Fibroblast of lung (primary cell): ENCODE measurements at regions not wholly inside any gene's neighbourhood (a gene's known extent, or its start where the extent isn't known, plus 50 kb on each side); places are given as distances from the start of the nearest gene placed in this dataset.

ENCODE experiments used
- DNase-seq, 2 donors: peaks; one replicate each; pipeline versions ENCODE4 v3.0.0 to v3.0.0-alpha.2; 2010; ENCODE audit warnings: low read depth in 2 of 2
- H2AFZ ChIP-seq: 2 replicates; pipeline ENCODE4 v1.5.1; 2012; ENCODE audit warnings: low read length, control low read depth, inconsistent platforms
- H3K27ac ChIP-seq: 2 replicates; pipeline ENCODE4 v1.5.1; 2011; ENCODE audit warnings: low read length, control low read depth; ENCODE audit not compliant: insufficient read depth
- H3K27me3 ChIP-seq: 2 replicates; pipeline ENCODE4 v1.5.1; 2011; ENCODE audit warnings: mild to moderate bottlenecking, low read length; ENCODE audit not compliant: control insufficient read depth, insufficient read depth
- H3K36me3 ChIP-seq: 2 replicates; pipeline ENCODE4 v1.5.1; 2011; ENCODE audit warnings: low read length; ENCODE audit not compliant: control insufficient read depth, insufficient read depth
- H3K4me1 ChIP-seq: 2 replicates; pipeline ENCODE4 v1.5.1; 2011; ENCODE audit warnings: low read length; ENCODE audit not compliant: control insufficient read depth, insufficient read depth; ENCODE audit errors: extremely low read depth
- H3K4me2 ChIP-seq: 2 replicates; pipeline ENCODE4 v1.5.1; 2011; ENCODE audit warnings: low read length, control low read depth; ENCODE audit not compliant: insufficient read depth; ENCODE audit errors: extremely low read depth
- H3K4me3 ChIP-seq, 4 experiments: fragments of 200-600 bp in 1 of 4; sonication (generic) in 1 of 4; replicated peaks in 1 of 4; 2 replicates each; pipeline ENCODE4 v1.5.1; 2011 to 2016; ENCODE audit warnings: low read length in 4 of 4, low read depth in 3 of 4, mild to moderate bottlenecking in 3 of 4, control low read depth in 2 of 4, inconsistent platforms in 1 of 4, mixed read lengths in 1 of 4; ENCODE audit not compliant: insufficient read depth in 1 of 4; ENCODE audit errors: control extremely low read depth in 1 of 4
- H3K79me2 ChIP-seq: 2 replicates; pipeline ENCODE4 v1.5.1; 2012; ENCODE audit warnings: mild to moderate bottlenecking, low read length, inconsistent platforms; ENCODE audit not compliant: control insufficient read depth, insufficient read depth
- H3K9ac ChIP-seq: 2 replicates; pipeline ENCODE4 v1.5.1; 2011; ENCODE audit warnings: mild to moderate bottlenecking, low read length, control low read depth; ENCODE audit not compliant: insufficient read depth
- H3K9me3 ChIP-seq: 2 replicates; pipeline ENCODE4 v1.5.1; 2012; ENCODE audit warnings: low read depth, low read length; ENCODE audit not compliant: control insufficient read depth, insufficient read depth
- H4K20me1 ChIP-seq: 2 replicates; pipeline ENCODE4 v1.5.1; 2011; ENCODE audit warnings: low read length; ENCODE audit not compliant: control insufficient read depth, insufficient read depth; ENCODE audit errors: extremely low read depth
- CTCF ChIP-seq, 2 donors: IDR thresholded peaks in 1 of 2; conservative IDR thresholded peaks in 1 of 2; 1 replicate in 1 of 2; 2 replicates in 1 of 2; pipeline ENCODE4 v1.5.1; 2011 to 2012; ENCODE audit warnings: low read length in 2 of 2, control low read depth in 1 of 2, inconsistent platforms in 1 of 2, low read depth in 1 of 2, mild to moderate bottlenecking in 1 of 2
- EZH2 ChIP-seq: IDR thresholded peaks from 2 replicates; pipeline ENCODE4 v1.5.1; 2012; ENCODE audit warnings: low read length, control low read depth, mild to moderate bottlenecking; ENCODE audit errors: missing control alignments

GRCh38 chr16:60346256-60346655, 1612.1 kb upstream of the GOT2 start:
- no peak overlapping the region for H3K4me2 ChIP-seq
- H3K27ac ChIP-seq, result no peak overlapping the region
- no peak overlapping the region for H2AFZ ChIP-seq
- no peaks in the 10 kb centered on the region for H3K36me3 ChIP-seq
- H3K4me3 ChIP-seq, result no peak overlapping the region
- H4K20me1 ChIP-seq, result no peaks in the 10 kb centered on the region
- H3K4me1 ChIP-seq, result no peaks in the 10 kb centered on the region
- no peaks in the 10 kb centered on the region for H3K9me3 ChIP-seq
- H3K79me2 ChIP-seq, result no peaks in the 10 kb centered on the region
- DNase-seq, result no peak
- TF ChIP-seq EZH2 (no peak), CTCF (conservative IDR thresholded peaks at IDR 0.05 in 1 of 2, IDR thresholded peaks at IDR 0.05 in 1 of 2; ENCODE audit: low read depth in 1 of 2, low read length in 2 of 2) (no peak)
- H3K9ac ChIP-seq, result no peak overlapping the region
- H3K27me3 ChIP-seq, result no peaks in the 10 kb centered on the region

GRCh38 chr16:60337671-60338070, 1603.6 kb upstream of the GOT2 start:
- no peak for DNase-seq
- Histone ChIP-seq H3K9ac (no peak overlapping the region), H4K20me1 (no peaks in the 10 kb centered on the region), H3K4me2 (no peak overlapping the region), H3K27ac (no peak overlapping the region), H3K36me3 (no peaks in the 10 kb centered on the region), H3K27me3 (no peaks in the 10 kb centered on the region), H3K4me3 (no peak overlapping the region), H3K9me3 (no peaks in the 10 kb centered on the region), H3K79me2 (no peaks in the 10 kb centered on the region), H3K4me1 (no peaks in the 10 kb centered on the region), H2AFZ (no peak overlapping the region)
- TF ChIP-seq EZH2 (no peak), CTCF (conservative IDR thresholded peaks at IDR 0.05 in 1 of 2, IDR thresholded peaks at IDR 0.05 in 1 of 2; ENCODE audit: low read depth in 1 of 2, low read length in 2 of 2) (no peak)

- Histone ChIP-seq H2AFZ (no peak overlapping the region), H4K20me1 (no peaks in the 10 kb centered on the region), H3K36me3 (no peaks in the 10 kb centered on the region), H3K9me3 (no peaks in the 10 kb centered on the region), H3K79me2 (no peaks in the 10 kb centered on the region), H3K27ac (no peak overlapping the region), H3K4me3 (no peak overlapping the region), H3K27me3 (no peaks in the 10 kb centered on the region), H3K4me2 (no peak overlapping the region), H3K9ac (no peak overlapping the region), H3K4me1 (no peaks in the 10 kb centered on the region)
- TF ChIP-seq EZH2 (no peak), CTCF (conservative IDR thresholded peaks at IDR 0.05 in 1 of 2, IDR thresholded peaks at IDR 0.05 in 1 of 2; ENCODE audit: low read depth in 1 of 2, low read length in 2 of 2) (no peak)
- DNase-seq, result no peak
Observed at GRCh38 chr16:60331168-60331567, 1597.1 kb upstream of the GOT2 start.
